ENCODE measurements at regions not wholly inside any gene's neighbourhood (a gene's known extent, or its start where the extent isn't known, plus 50 kb on each side); places are given as distances from the start of the nearest gene placed in this dataset.

DNA sequence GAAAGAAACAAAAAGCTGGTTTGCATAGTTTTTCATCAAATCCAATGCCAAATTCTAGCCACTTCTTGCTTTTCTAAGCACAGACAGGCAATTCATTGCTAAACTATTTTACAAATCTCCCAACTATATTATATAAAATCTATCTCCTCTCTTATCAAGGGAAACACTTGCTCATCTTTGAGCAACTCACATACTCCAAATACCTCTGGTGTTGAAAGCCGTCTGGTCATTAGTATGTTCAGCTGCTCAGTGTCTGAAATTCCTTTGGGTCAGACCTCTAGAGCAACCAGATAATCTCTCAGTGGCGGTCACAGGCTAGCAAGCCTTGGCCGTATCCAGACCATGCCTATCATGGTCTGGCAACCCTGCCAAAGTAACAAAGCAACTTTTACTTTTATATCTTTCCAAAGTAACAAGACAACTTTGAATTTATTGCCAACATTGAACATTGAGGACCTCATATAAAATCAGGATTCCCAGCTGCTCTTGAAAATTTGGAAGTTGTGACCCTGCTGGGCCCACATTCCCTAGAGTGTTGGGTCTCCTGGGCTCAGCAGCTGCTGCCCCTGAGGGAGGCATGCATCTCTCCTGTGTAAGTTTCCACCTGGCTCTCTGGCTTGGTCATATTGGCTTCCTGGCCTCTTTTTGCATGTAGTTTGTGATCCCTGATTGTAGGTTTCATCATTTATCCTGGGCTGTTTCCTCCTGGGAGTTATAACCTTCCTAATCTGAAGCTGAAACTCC is 56.8 kb upstream of the LANCL2 start:
- no peak overlapping the region for H3K9ac ChIP-seq (ENCODE audit: low read depth, low read length)
- peak overlapping the region; percentile 14; the same call in 1 of the 2 replicates for H3K4ac ChIP-seq (ENCODE audit: low read depth, low read length)
- H2BK15ac ChIP-seq (ENCODE audit: low read depth, low read length) = peak overlapping the region; percentile 24; the same call in 1 of the 3 replicates
- peak overlapping the region; percentile 37; the same call in 1 of the 2 replicates for H3K18ac ChIP-seq (ENCODE audit: low read depth, low read length)
- H3K4me1 ChIP-seq (ENCODE audit: control insufficient read depth, insufficient read depth, low read length) = peaks cover 6% of the 10 kb centered on the region
- no peak overlapping the region for H3K4me2 ChIP-seq (ENCODE audit: low read depth, low read length)
- H3K79me1 ChIP-seq (ENCODE audit: low read depth in 1 of 2, low read length in 2 of 2) = no peaks in the 10 kb centered on the region
- peak overlapping the region; percentile 75 for H4K91ac ChIP-seq (ENCODE audit: insufficient read depth, low read depth, low read length)
- DNase-seq (peak; percentile 87), ATAC-seq (ENCODE audit: low read depth) (peak; percentile 97)
- H2AFZ ChIP-seq (replicated peaks; ENCODE audit: low read length, poor library complexity) = no peak overlapping the region
- H3K56ac ChIP-seq (ENCODE audit: extremely low read depth, insufficient read depth, low read length) = no peak overlapping the region
- H3K14ac ChIP-seq (replicated peaks; ENCODE audit: low read depth, low read length) = no peak overlapping the region
- peaks cover 10% of the 10 kb centered on the region for H3K27me3 ChIP-seq (ENCODE audit: control insufficient read depth, insufficient read depth, low read length)
- H3K23ac ChIP-seq (ENCODE audit: low read depth, low read length) = 0 out of 2 replicates have a peak overlapping the region, but pooled peaks have one; percentile 32
- H4K20me1 ChIP-seq (ENCODE audit: insufficient read depth, low read length) = no peaks in the 10 kb centered on the region
- peak overlapping the region in 1 of 2 experiments; percentile 12; a peak in 1 of 4 replicates for H4K8ac ChIP-seq (ENCODE audit: low read depth in 2 of 2, low read length in 2 of 2)
- no peaks in the 10 kb centered on the region for H3K9me3 ChIP-seq (ENCODE audit: control insufficient read depth, insufficient read depth, low read length)
- CTCF ChIA-PET = interaction anchor here (0.7 to 1.7 kb wide), 2 partner anchors 11 to 237 kb away, joined by 3 to 4 read pairs; no protein-coding TSS in a partner anchor
- dilution Hi-C loops (cut with HindIII; ENCODE audit: low sequenced_read_pairs, unreplicated experiment) (no loop called here), in situ Hi-C loops (cut with MboI; ENCODE audit: low sequenced_read_pairs) (no loop called here), intact Hi-C loops (cut with micrococcal nuclease) (loop anchor here (5.0 kb wide), 1 partner anchor 59 kb away; the partner anchor contains the start of gene LANCL2)
- peak overlapping the region; percentile 57 for H2BK120ac ChIP-seq (ENCODE audit: low read depth, low read length)
- TF ChIP-seq RCOR1 (IDR thresholded peaks at IDR 0.05; ENCODE audit: insufficient replicate concordance, low read length) = peak; percentile 66
- peak; percentile 90 for TF ChIP-seq CEBPB (IDR thresholded peaks at IDR 0.05; ENCODE audit: low read depth, low read length)
- TF ChIP-seq MXI1 (IDR thresholded peaks at IDR 0.05; ENCODE audit: borderline replicate concordance, low read depth, low read length) = no peak
- no peaks in the 10 kb centered on the region for H3K36me3 ChIP-seq (ENCODE audit: control insufficient read depth, insufficient read depth, low read length)
- H2AK5ac ChIP-seq (ENCODE audit: low read depth, low read length) = peak overlapping the region; percentile 92
- H4K5ac ChIP-seq (ENCODE audit: low read depth, low read length) = peak overlapping the region; percentile 52; the same call in 1 of the 2 replicates
- H2AK9ac ChIP-seq (replicated peaks; ENCODE audit: low read depth, low read length, poor library complexity) = peak overlapping the region; percentile 5
- peak overlapping the region; percentile 74 for H2BK20ac ChIP-seq (ENCODE audit: low read depth, low read length)
- no TSS peak for BruUV-seq (replicated peaks)
- no peak overlapping the region for H3K4me3 ChIP-seq (ENCODE audit: insufficient read depth, low read depth, low read length)
- WGBS, 2 experiments (ENCODE audit: extremely low coverage in 2 of 2, insufficient read length in 1 of 2) = 11% methylated on average over 1 of the region's 3 CpGs; no CpG with 5 or more reads in 1 of the 2 experiments
- no peak overlapping the region for H3K27ac ChIP-seq (ENCODE audit: insufficient read depth, low read length)
- peaks cover 10% of the 10 kb centered on the region; the same call in 1 of the 2 replicates for H3K9me1 ChIP-seq (ENCODE audit: insufficient read depth, low read length)
- peak overlapping the region; percentile 70 for H2BK5ac ChIP-seq (ENCODE audit: low read depth, low read length, poor library complexity, severe bottlenecking)
- POLR2A ChIA-PET (ENCODE audit: unreplicated experiment) = no interaction called here

All from IMR-90 (cell line).